H1 (cell line): ENCODE measurements at regions not wholly inside any gene's neighbourhood (a gene's known extent, or its start where the extent isn't known, plus 50 kb on each side); places are given as distances from the start of the nearest gene placed in this dataset.

Experiments
- CTCF ChIP-seq, 3 experiments: IDR thresholded peaks; 1 replicate in 2 of 3; 2 replicates in 1 of 3; pipeline versions ENCODE4 v1.5.1 to v1.6.1; 2011; ENCODE audit warnings: low read length in 3 of 3, mild to moderate bottlenecking in 3 of 3, inconsistent platforms in 2 of 3, low read depth in 1 of 3, moderate library complexity in 1 of 3; ENCODE audit not compliant: insufficient read depth in 1 of 3; ENCODE audit errors: control extremely low read depth in 1 of 3
- EZH2 ChIP-seq: fragments of 200-600 bp; sonication (generic); IDR thresholded peaks from 2 replicates; pipeline ENCODE4 v1.7.1; 2012; ENCODE audit warnings: low read depth, mild to moderate bottlenecking, moderate library complexity, low read length, inconsistent platforms; ENCODE audit not compliant: severe bottlenecking
- PHF8 ChIP-seq: fragments of 200-600 bp; sonication (generic); conservative IDR thresholded peaks from 2 replicates; pipeline ENCODE4 v1.7.1; 2012; ENCODE audit warnings: low read depth, mild to moderate bottlenecking, inconsistent platforms, low read length, moderate library complexity
- SP4 ChIP-seq: IDR thresholded peaks from 2 replicates; pipeline ENCODE4 v1.6.1; 2012; ENCODE audit warnings: low read length, inconsistent platforms
- TF ChIP-seq, protein P1 (sequence below): IDR thresholded peaks from 2 replicates; pipeline ENCODE4 v1.6.1; 2012; ENCODE audit warnings: inconsistent platforms

- TF ChIP-seq CTCF (IDR thresholded peaks at IDR 0.05; ENCODE audit: control extremely low read depth in 1 of 3, insufficient read depth in 1 of 3, low read depth in 1 of 3, low read length in 3 of 3) (no peak), PHF8 (no peak), EZH2 (no peak), SP4 (no peak)
- TF ChIP-seq, protein P1, sequence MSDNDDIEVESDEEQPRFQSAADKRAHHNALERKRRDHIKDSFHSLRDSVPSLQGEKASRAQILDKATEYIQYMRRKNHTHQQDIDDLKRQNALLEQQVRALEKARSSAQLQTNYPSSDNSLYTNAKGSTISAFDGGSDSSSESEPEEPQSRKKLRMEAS: no peak
Measured at GRCh38 chr10:52446391-52446790, 132.3 kb downstream of the DKK1 start.
